ENCODE measurements at regions not wholly inside any gene's neighbourhood (a gene's known extent, or its start where the extent isn't known, plus 50 kb on each side); places are given as distances from the start of the nearest gene placed in this dataset.
"Not testable (repeated sequence)": the region's sequence is repeated elsewhere in the genome, so short reads cannot be mapped to it uniquely, and the experiment has no call there.

GRCh38 chr17:20896153-20896649, 146.6 kb downstream of the USP22 start:
- no peak overlapping the region for H3K56ac ChIP-seq (ENCODE audit: insufficient read length, low read depth, low read length)
- peaks cover 19 to 27% of the 10 kb centered on the region in 2 experiments for H3K4me1 Mint-ChIP-seq
- no peak overlapping the region for H3K14ac ChIP-seq (ENCODE audit: insufficient read depth, low read length)
- H3K23me2 ChIP-seq (ENCODE audit: insufficient read length, low read depth, low read length, poor library complexity, severe bottlenecking), result no peaks in the 10 kb centered on the region
- H3K4me2 ChIP-seq (ENCODE audit: insufficient read depth, insufficient read length, low read length), result no peak overlapping the region
- no peak overlapping the region for H3K27ac ChIP-seq (ENCODE audit: insufficient read length, low read depth, low read length)
- H3K36me3 Mint-ChIP-seq (ENCODE audit: insufficient read depth in 1 of 3, low read depth in 3 of 3), result peaks cover 12 to 34% (median 33%) of the 10 kb centered on the region in 3 experiments; a peak in 6 of 7 replicates
- H3K27me3 Mint-ChIP-seq (ENCODE audit: low read depth), result peaks cover 2% of the 10 kb centered on the region; the same call in 1 of the 2 replicates
- TF ChIP-seq, protein P1, sequence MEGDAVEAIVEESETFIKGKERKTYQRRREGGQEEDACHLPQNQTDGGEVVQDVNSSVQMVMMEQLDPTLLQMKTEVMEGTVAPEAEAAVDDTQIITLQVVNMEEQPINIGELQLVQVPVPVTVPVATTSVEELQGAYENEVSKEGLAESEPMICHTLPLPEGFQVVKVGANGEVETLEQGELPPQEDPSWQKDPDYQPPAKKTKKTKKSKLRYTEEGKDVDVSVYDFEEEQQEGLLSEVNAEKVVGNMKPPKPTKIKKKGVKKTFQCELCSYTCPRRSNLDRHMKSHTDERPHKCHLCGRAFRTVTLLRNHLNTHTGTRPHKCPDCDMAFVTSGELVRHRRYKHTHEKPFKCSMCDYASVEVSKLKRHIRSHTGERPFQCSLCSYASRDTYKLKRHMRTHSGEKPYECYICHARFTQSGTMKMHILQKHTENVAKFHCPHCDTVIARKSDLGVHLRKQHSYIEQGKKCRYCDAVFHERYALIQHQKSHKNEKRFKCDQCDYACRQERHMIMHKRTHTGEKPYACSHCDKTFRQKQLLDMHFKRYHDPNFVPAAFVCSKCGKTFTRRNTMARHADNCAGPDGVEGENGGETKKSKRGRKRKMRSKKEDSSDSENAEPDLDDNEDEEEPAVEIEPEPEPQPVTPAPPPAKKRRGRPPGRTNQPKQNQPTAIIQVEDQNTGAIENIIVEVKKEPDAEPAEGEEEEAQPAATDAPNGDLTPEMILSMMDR (conservative IDR thresholded peaks at IDR 0.05), result no peak
- H3K9me3 Mint-ChIP-seq, result no peaks in the 10 kb centered on the region
- no peak overlapping the region for H3K4ac ChIP-seq (ENCODE audit: low read depth, low read length)
- no peaks in the 10 kb centered on the region for H3K9me3 ChIP-seq (ENCODE audit: control insufficient read depth, low read depth, low read length)
- no peak overlapping the region for H4K5ac ChIP-seq (ENCODE audit: insufficient read length, low read depth, low read length)
- H2BK5ac ChIP-seq (ENCODE audit: insufficient read length, low read length), result no peak overlapping the region
- H3K9ac ChIP-seq (ENCODE audit: extremely low read depth, insufficient read length, low read length), result no peak overlapping the region
- H3K27ac Mint-ChIP-seq, result no peak overlapping the region
- H4K20me1 ChIP-seq (ENCODE audit: control insufficient read depth, insufficient read depth, insufficient read length), result no peaks in the 10 kb centered on the region
- peak; percentile 33 for DNase-seq
- H2BK20ac ChIP-seq (ENCODE audit: low read depth, low read length, poor library complexity, severe bottlenecking), result no peak overlapping the region
- H3K4me1 ChIP-seq (ENCODE audit: insufficient read depth, low read length), result no peaks in the 10 kb centered on the region
- no peak overlapping the region for H3K23ac ChIP-seq (ENCODE audit: insufficient read length, low read depth, low read length)
- H3K79me2 ChIP-seq (ENCODE audit: insufficient read depth, low read length), result no peaks in the 10 kb centered on the region
- H3K79me1 ChIP-seq (ENCODE audit: insufficient read depth, low read depth, low read length, poor library complexity, severe bottlenecking), result no peaks in the 10 kb centered on the region
- H3K27me3 ChIP-seq (ENCODE audit: insufficient read depth, low read length), result no peaks in the 10 kb centered on the region
- no peak overlapping the region for H4K8ac ChIP-seq (replicated peaks; ENCODE audit: insufficient read length, low read depth, low read length)
- no peak overlapping the region for H2AK5ac ChIP-seq (ENCODE audit: insufficient read length, low read length)
- H4K91ac ChIP-seq (ENCODE audit: insufficient read length, low read depth, low read length), result no peak overlapping the region
- H2BK12ac ChIP-seq (ENCODE audit: insufficient read length, low read depth, low read length), result no peak overlapping the region
- H3T11ph ChIP-seq (ENCODE audit: low read length), result no peak overlapping the region
- H3K18ac ChIP-seq (ENCODE audit: insufficient read length, low read depth, low read length), result no peak overlapping the region
- no peak overlapping the region for H2BK120ac ChIP-seq (ENCODE audit: low read depth, low read length, poor library complexity, severe bottlenecking)
- H3K4me3 Mint-ChIP-seq, result no peak overlapping the region
- no peak overlapping the region for H2AFZ ChIP-seq (ENCODE audit: low read length)
- H2BK15ac ChIP-seq (ENCODE audit: low read depth, low read length), result no peak overlapping the region
- WGBS (ENCODE audit: extremely low coverage, insufficient read length, low lambda C conversion rate), result no CpG with 5 or more reads among the region's 30 CpGs

DNA sequence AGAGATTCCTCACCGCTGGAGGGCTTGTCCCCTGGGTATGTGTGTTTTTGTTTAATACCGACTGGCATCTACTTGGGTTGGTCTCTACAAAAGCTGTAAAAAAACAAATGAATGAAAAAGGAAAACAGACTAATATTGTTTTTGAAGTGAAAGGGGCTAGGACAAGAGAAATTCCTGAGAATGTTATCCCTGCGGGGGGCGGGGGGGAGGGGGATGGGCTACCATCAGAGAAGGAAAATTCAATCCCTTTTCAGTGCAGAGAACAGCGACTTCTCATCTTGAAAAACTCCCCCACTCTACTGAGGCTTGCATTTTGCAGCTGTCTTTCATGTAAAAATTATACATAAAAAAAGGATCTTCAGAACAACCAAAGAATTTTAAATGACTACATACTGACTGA, 144.1 kb downstream of the USP22 start:
- H2BK20ac ChIP-seq (ENCODE audit: low read depth, low read length, poor library complexity, severe bottlenecking); H3K79me1 ChIP-seq (ENCODE audit: insufficient read depth, low read depth, low read length, poor library complexity, severe bottlenecking); H3K4me1 ChIP-seq (ENCODE audit: insufficient read depth, low read length); H3K56ac ChIP-seq (ENCODE audit: insufficient read length, low read depth, low read length); H3K9ac ChIP-seq (ENCODE audit: extremely low read depth, insufficient read length, low read length); H3K14ac ChIP-seq (ENCODE audit: insufficient read depth, low read length); H3K9me3 ChIP-seq (ENCODE audit: control insufficient read depth, low read depth, low read length); H4K91ac ChIP-seq (ENCODE audit: insufficient read length, low read depth, low read length); H3K27ac ChIP-seq (ENCODE audit: insufficient read length, low read depth, low read length); H2BK12ac ChIP-seq (ENCODE audit: insufficient read length, low read depth, low read length); H3K23me2 ChIP-seq (ENCODE audit: insufficient read length, low read depth, low read length, poor library complexity, severe bottlenecking); H2BK5ac ChIP-seq (ENCODE audit: insufficient read length, low read length); H3K9me3 Mint-ChIP-seq; H2BK15ac ChIP-seq (ENCODE audit: low read depth, low read length); H2AK5ac ChIP-seq (ENCODE audit: insufficient read length, low read length); H2BK120ac ChIP-seq (ENCODE audit: low read depth, low read length, poor library complexity, severe bottlenecking); H4K20me1 ChIP-seq (ENCODE audit: control insufficient read depth, insufficient read depth, insufficient read length); H4K5ac ChIP-seq (ENCODE audit: insufficient read length, low read depth, low read length); H3K27me3 ChIP-seq (ENCODE audit: insufficient read depth, low read length); H4K8ac ChIP-seq (replicated peaks; ENCODE audit: insufficient read length, low read depth, low read length); H3K4me2 ChIP-seq (ENCODE audit: insufficient read depth, insufficient read length, low read length); H3K23ac ChIP-seq (ENCODE audit: insufficient read length, low read depth, low read length); H3K18ac ChIP-seq (ENCODE audit: insufficient read length, low read depth, low read length); H3K4ac ChIP-seq (ENCODE audit: low read depth, low read length); H3K79me2 ChIP-seq (ENCODE audit: insufficient read depth, low read length); H3T11ph ChIP-seq (ENCODE audit: low read length); H3K27me3 Mint-ChIP-seq (ENCODE audit: low read depth); H2AFZ ChIP-seq (ENCODE audit: low read length): not testable (repeated sequence)
- WGBS (ENCODE audit: extremely low coverage, insufficient read length, low lambda C conversion rate), result no CpG with 5 or more reads among the region's 5 CpGs
- H3K36me3 Mint-ChIP-seq (ENCODE audit: insufficient read depth in 1 of 3, low read depth in 3 of 3), result peaks cover 13 to 53% (median 51%) of the 10 kb centered on the region in 3 experiments; a peak in 6 of 7 replicates
- H3K4me3 Mint-ChIP-seq, result peak overlapping the region; percentile 46 to 66; a peak in 3 of 5 replicates
- H3K27ac Mint-ChIP-seq, result peak overlapping the region; percentile 92 to 98 (median 94); a peak in 6 of 7 replicates
- DNase-seq, result peak; percentile 60
- peaks cover 19 to 40% of the 10 kb centered on the region in 2 experiments for H3K4me1 Mint-ChIP-seq

Measured in H9 (cell line).